H54 (cell line): ENCODE measurements at regions not wholly inside any gene's neighbourhood (a gene's known extent, or its start where the extent isn't known, plus 50 kb on each side); places are given as distances from the start of the nearest gene placed in this dataset.
"Not testable (repeated sequence)": the region's sequence is repeated elsewhere in the genome, so short reads cannot be mapped to it uniquely, and the experiment has no call there.

ENCODE experiments used
- DNase-seq: peaks from one replicate; pipeline ENCODE4 v3.0.0; 2011; ENCODE audit warnings: low spot score, mixed read lengths; ENCODE audit not compliant: insufficient read length
- FAIRE-seq: peaks from 3 replicates; lab custom pipeline; 2011; peaks lifted over from hg19 to GRCh38; lab: Jason Lieb, UNC
- POLR2A ChIP-seq: IDR thresholded peaks from 2 replicates; pipeline ENCODE4 v1.6.1; 2011; ENCODE audit warnings: low read depth, mild to moderate bottlenecking, low read length

- FAIRE-seq (no peak), DNase-seq (peak; percentile 1)
- no peak for TF ChIP-seq POLR2A
Observed at GRCh38 chr1:196115646-196116045, 492.6 kb downstream of the KCNT2 start.

GRCh38 chr1:196114193-196114592 is 494.0 kb downstream of the KCNT2 start:
- FAIRE-seq, result no peak
- DNase-seq, result no peak
- TF ChIP-seq POLR2A, result no peak

- FAIRE-seq, DNase-seq: not testable (repeated sequence)
Observed at GRCh38 chr1:196108990-196109389, 499.2 kb downstream of the KCNT2 start.

- no peak for TF ChIP-seq POLR2A
- FAIRE-seq, result no peak
- no peak for DNase-seq
Observed at GRCh38 chr1:196105901-196106300, 502.3 kb downstream of the KCNT2 start.

DNA sequence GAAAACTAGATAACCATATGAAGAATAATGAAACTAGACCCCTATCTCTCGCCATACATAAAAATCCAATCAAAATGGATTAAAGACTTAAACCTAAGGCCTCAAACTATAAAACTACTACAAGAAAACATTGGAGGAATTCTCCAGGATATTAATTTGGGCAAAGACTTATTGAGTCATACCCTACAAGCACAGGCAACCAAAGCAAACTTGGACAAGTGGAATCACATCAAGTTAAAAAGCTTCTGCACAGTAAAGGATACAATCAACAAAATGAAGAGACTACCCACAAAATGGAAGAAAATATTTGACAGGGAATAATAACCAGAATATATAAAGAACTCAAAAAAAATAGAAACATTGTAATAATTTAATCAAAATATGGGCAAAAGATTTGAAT is 505.4 kb downstream of the KCNT2 start:
- FAIRE-seq, result no peak
- no peak for TF ChIP-seq POLR2A
- no peak for DNase-seq

GRCh38 chr1:196098000-196098399 is 510.2 kb downstream of the KCNT2 start:
- TF ChIP-seq POLR2A, result no peak
- FAIRE-seq (no peak), DNase-seq (no peak)

GRCh38 chr1:196094821-196095220 is 513.4 kb downstream of the KCNT2 start:
- DNase-seq, result no peak
- FAIRE-seq, result no peak
- no peak for TF ChIP-seq POLR2A

- FAIRE-seq (no peak), DNase-seq (no peak)
- no peak for TF ChIP-seq POLR2A
Observed at GRCh38 chr1:196091397-196092135, 516.7 kb downstream of the KCNT2 start.

DNA sequence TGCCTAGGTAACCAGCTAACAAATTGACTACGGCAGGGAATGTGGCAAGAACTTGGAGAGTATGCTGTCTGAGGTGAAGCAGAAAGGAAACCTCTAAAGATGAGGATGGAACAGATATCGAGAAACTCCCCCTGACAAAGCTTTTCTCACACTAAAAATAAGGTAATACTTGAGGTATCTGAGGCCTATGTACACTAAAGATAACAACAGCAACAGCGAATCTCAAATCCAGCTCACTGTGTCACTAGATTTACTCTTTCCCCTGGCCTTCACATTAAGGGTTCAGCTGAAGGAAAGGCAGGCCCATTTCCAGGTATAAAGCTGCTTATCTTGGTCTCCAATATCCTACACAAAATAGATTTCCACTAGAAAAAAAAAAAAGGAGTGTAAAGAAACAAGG is 518.0 kb downstream of the KCNT2 start:
- TF ChIP-seq POLR2A, result no peak
- FAIRE-seq, result no peak
- no peak for DNase-seq

DNA sequence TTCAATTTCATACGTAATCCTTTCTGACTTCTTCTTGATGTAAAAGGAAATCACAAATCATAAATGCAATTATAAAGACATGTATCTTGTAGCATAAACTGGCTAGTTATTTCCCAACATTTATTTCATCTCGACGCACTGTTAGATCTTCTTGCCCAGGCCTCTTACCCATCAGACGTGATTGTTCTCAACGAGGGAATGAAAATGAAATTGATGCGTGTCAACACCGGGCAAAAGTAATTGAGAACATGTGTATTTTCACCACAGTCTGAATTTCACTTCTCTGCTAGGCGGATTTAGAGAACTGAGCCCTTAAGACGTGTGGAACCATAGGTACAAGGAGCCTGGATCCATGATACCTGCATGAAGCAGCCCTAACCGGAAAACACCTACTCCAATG is 519.7 kb downstream of the KCNT2 start:
- TF ChIP-seq POLR2A, result no peak
- DNase-seq (no peak), FAIRE-seq (no peak)

- peak; percentile 75 for FAIRE-seq
- no peak for DNase-seq
- TF ChIP-seq POLR2A, result no peak
Observed at GRCh38 chr1:196078691-196079090, 529.5 kb downstream of the KCNT2 start.

DNA sequence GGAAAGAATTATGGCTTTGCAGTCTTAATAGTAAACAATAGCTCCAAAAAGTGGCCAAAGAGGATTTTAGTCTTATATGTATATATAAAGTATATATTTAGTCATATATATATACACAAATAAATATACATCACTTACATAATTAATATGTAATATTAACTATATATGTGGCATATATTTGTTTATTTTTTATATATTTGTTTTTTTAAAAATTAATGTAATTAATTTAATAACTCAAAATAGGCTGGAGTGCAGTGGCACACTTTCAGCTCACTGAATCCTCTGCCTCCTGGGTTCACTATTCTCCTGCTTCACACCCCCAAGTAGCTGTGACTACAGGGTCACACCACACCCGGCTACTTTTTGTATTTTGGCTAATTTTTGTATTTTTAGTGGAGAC is 532.6 kb downstream of the KCNT2 start:
- no peak for TF ChIP-seq POLR2A
- DNase-seq (no peak), FAIRE-seq (no peak)

DNA sequence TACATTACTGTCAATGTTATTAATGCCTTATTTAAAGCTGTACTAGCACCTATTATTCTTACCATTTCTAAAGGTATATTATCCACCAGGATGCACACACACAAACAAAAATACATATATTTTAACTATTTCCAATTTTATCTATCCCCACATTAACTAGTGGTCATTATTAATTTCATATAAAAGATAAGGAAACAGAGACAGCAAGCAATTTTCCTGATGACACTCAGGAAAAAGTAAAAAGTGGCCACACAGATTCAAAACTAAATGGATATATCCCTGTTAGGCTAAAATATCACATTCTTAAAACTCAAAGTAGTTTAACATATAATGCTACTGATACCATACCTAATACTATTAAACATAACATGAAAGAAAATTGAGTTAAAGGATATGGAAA is 534.1 kb downstream of the KCNT2 start:
- FAIRE-seq (no peak), DNase-seq (no peak)
- TF ChIP-seq POLR2A, result no peak

GRCh38 chr1:196071447-196071846 is 536.8 kb downstream of the KCNT2 start:
- no peak for TF ChIP-seq POLR2A
- no peak for FAIRE-seq

GRCh38 chr1:196070940-196071339 is 537.3 kb downstream of the KCNT2 start:
- no peak for FAIRE-seq

More at GRCh38 chr1:196071447-196071846, 536.8 kb downstream of the KCNT2 start:
- no peak for DNase-seq

GRCh38 chr1:196063952-196064351 is 544.3 kb downstream of the KCNT2 start:
- FAIRE-seq (no peak), DNase-seq (no peak)
- no peak for TF ChIP-seq POLR2A

More at GRCh38 chr1:196070940-196071339, 537.3 kb downstream of the KCNT2 start:
- TF ChIP-seq POLR2A, result no peak
- no peak for DNase-seq
